ENCODE measurements at regions not wholly inside any gene's neighbourhood (a gene's known extent, or its start where the extent isn't known, plus 50 kb on each side); places are given as distances from the start of the nearest gene placed in this dataset.

DNA sequence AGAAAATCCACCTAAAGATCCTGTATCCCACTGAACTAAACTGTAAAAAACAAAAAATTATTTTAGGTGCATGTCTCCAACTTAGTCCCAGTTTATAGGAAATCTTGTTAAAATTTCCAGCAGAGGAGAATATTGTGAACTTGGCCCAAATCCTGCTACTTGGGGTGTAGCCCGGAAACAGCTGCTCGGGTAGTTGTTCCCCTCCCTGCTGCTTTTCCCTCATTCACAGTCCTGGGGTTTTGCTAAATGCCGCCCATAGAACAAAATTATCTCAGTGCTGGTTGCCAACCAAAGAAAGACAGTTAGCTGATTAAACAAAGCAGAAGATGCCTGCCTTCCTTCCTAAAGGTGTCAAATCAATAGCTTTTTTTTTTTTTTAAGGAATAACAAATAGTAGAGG is 330.5 kb upstream of the KLF12 start:
- Histone ChIP-seq H3K4me1 (ENCODE audit: control insufficient read depth, insufficient read depth, low read length) (no peaks in the 10 kb centered on the region), H3K36me3 (ENCODE audit: control insufficient read depth, insufficient read depth, low read length) (no peaks in the 10 kb centered on the region), H3K4me3 (ENCODE audit: low read length) (no peak overlapping the region), H3K27me3 (ENCODE audit: control insufficient read depth, insufficient read depth, low read length) (no peaks in the 10 kb centered on the region), H3K9me3 (ENCODE audit: control insufficient read depth, insufficient read depth, low read length) (no peaks in the 10 kb centered on the region), H3K27ac (ENCODE audit: low read length) (no peak overlapping the region)
- ATAC-seq (no peak), DNase-seq (no peak)
- TF ChIP-seq, protein P1, sequence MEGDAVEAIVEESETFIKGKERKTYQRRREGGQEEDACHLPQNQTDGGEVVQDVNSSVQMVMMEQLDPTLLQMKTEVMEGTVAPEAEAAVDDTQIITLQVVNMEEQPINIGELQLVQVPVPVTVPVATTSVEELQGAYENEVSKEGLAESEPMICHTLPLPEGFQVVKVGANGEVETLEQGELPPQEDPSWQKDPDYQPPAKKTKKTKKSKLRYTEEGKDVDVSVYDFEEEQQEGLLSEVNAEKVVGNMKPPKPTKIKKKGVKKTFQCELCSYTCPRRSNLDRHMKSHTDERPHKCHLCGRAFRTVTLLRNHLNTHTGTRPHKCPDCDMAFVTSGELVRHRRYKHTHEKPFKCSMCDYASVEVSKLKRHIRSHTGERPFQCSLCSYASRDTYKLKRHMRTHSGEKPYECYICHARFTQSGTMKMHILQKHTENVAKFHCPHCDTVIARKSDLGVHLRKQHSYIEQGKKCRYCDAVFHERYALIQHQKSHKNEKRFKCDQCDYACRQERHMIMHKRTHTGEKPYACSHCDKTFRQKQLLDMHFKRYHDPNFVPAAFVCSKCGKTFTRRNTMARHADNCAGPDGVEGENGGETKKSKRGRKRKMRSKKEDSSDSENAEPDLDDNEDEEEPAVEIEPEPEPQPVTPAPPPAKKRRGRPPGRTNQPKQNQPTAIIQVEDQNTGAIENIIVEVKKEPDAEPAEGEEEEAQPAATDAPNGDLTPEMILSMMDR (IDR thresholded peaks at IDR 0.05), result no peak
- Mint-ChIP-seq H3K27ac (no peak overlapping the region), H3K4me3 (no peak overlapping the region), H3K9me3 (no peaks in the 10 kb centered on the region), H3K36me3 (no peaks in the 10 kb centered on the region), H3K4me1 (no peaks in the 10 kb centered on the region), H3K27me3 (ENCODE audit: low read depth in 2 of 2) (peaks cover 22 to 41% of the 10 kb centered on the region in 2 donors)
- WGBS (ENCODE audit: insufficient coverage), result 84% methylated on average over 3 of the region's 3 CpGs
- intact Hi-C loops (cut with micrococcal nuclease), result no loop called here

DNA sequence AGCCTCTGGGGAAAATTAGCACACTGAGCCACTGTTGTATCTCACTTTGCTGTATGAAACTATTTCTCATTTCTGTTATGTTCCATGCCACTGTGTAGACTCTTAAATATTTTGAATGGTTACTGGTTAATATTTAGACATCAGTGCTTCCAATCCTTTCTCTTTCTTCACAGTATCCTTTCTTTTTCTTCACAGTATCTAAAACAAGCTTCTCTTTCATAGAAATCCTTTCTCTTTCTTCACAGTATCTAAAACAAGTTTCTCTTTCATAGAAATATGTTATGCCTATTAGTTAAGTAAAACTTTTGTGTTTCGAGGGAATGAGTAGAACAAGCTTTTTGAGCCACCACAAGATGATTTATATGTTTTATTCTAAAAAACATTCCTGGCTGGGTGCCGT is 326.8 kb upstream of the KLF12 start:
- no peak for DNase-seq
- ATAC-seq, result no peak
- no peaks in the 10 kb centered on the region for H3K27me3 ChIP-seq (ENCODE audit: control insufficient read depth, insufficient read depth, low read length)
- H3K36me3 Mint-ChIP-seq, result no peaks in the 10 kb centered on the region
- 100% methylated on average over 1 of the region's 2 CpGs for WGBS (ENCODE audit: insufficient coverage)
- no peaks in the 10 kb centered on the region for H3K9me3 ChIP-seq (ENCODE audit: control insufficient read depth, insufficient read depth, low read length)
- H3K4me3 ChIP-seq (ENCODE audit: low read length), result no peak overlapping the region
- H3K27ac ChIP-seq (ENCODE audit: low read length), result no peak overlapping the region
- intact Hi-C loops (cut with micrococcal nuclease), result no loop called here
- peaks cover 16 to 32% of the 10 kb centered on the region in 2 donors for H3K27me3 Mint-ChIP-seq (ENCODE audit: low read depth in 2 of 2)
- no peak overlapping the region for H3K4me3 Mint-ChIP-seq
- H3K9me3 Mint-ChIP-seq, result no peaks in the 10 kb centered on the region
- TF ChIP-seq, protein P1 (IDR thresholded peaks at IDR 0.05), result no peak
- no peaks in the 10 kb centered on the region for H3K4me1 Mint-ChIP-seq
- H3K4me1 ChIP-seq (ENCODE audit: control insufficient read depth, insufficient read depth, low read length), result no peaks in the 10 kb centered on the region
- no peak overlapping the region for H3K27ac Mint-ChIP-seq
- no peaks in the 10 kb centered on the region for H3K36me3 ChIP-seq (ENCODE audit: control insufficient read depth, insufficient read depth, low read length)

DNA sequence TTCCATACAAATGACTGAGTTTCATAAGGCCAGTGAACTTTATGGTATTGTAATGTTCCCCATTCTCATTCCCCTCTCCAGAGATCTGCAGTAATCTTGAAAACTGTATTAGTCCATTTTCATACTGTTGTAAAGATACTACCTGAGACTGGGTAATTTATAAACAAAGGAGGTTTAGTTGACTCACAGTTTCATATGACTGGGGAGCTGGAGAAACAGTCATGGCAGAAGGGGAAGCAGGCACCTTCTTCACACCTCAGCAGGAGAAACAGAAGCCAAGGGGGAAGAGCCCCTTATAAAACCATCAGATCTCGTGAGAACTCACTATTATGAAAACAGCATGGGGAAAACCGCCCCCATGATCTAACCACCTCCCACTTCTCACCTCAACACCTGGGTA is 318.7 kb upstream of the KLF12 start:
- Histone ChIP-seq H3K9me3 (ENCODE audit: control insufficient read depth, insufficient read depth, low read length) (no peaks in the 10 kb centered on the region), H3K27ac (ENCODE audit: low read length) (no peak overlapping the region), H3K36me3 (ENCODE audit: control insufficient read depth, insufficient read depth, low read length) (no peaks in the 10 kb centered on the region), H3K4me1 (ENCODE audit: control insufficient read depth, insufficient read depth, low read length) (no peaks in the 10 kb centered on the region), H3K4me3 (ENCODE audit: low read length) (no peak overlapping the region), H3K27me3 (ENCODE audit: control insufficient read depth, insufficient read depth, low read length) (no peaks in the 10 kb centered on the region)
- intact Hi-C loops (cut with micrococcal nuclease), result no loop called here
- ATAC-seq (no peak), DNase-seq (no peak)
- Mint-ChIP-seq H3K4me1 (no peaks in the 10 kb centered on the region), H3K9me3 (no peaks in the 10 kb centered on the region), H3K4me3 (no peak overlapping the region), H3K27ac (no peak overlapping the region), H3K36me3 (no peaks in the 10 kb centered on the region), H3K27me3 (ENCODE audit: low read depth in 2 of 2) (peaks cover 23 to 70% of the 10 kb centered on the region in 2 donors)
- TF ChIP-seq, protein P1 (IDR thresholded peaks at IDR 0.05), result no peak
- no CpG with 5 or more reads among the region's 2 CpGs for WGBS (ENCODE audit: insufficient coverage)

- TF ChIP-seq, protein P1 (IDR thresholded peaks at IDR 0.05), result no peak
- H3K4me1 Mint-ChIP-seq, result no peaks in the 10 kb centered on the region
- Histone ChIP-seq H3K9me3 (ENCODE audit: control insufficient read depth, insufficient read depth, low read length) (no peaks in the 10 kb centered on the region), H3K27ac (ENCODE audit: low read length) (no peak overlapping the region), H3K27me3 (ENCODE audit: control insufficient read depth, insufficient read depth, low read length) (no peaks in the 10 kb centered on the region), H3K36me3 (ENCODE audit: control insufficient read depth, insufficient read depth, low read length) (no peaks in the 10 kb centered on the region), H3K4me1 (ENCODE audit: control insufficient read depth, insufficient read depth, low read length) (no peaks in the 10 kb centered on the region), H3K4me3 (ENCODE audit: low read length) (no peak overlapping the region)
- H3K36me3 Mint-ChIP-seq, result no peaks in the 10 kb centered on the region
- intact Hi-C loops (cut with micrococcal nuclease), result no loop called here
- DNase-seq, result no peak
- no peaks in the 10 kb centered on the region for H3K9me3 Mint-ChIP-seq
- 82% methylated on average over 2 of the region's 2 CpGs for WGBS (ENCODE audit: insufficient coverage)
- no peak overlapping the region for H3K4me3 Mint-ChIP-seq
- ATAC-seq, result no peak
- H3K27ac Mint-ChIP-seq, result no peak overlapping the region
- H3K27me3 Mint-ChIP-seq (ENCODE audit: low read depth in 2 of 2), result peaks cover 21 to 74% of the 10 kb centered on the region in 2 donors
Observed at GRCh38 chr13:74452176-74452575, 318.0 kb upstream of the KLF12 start.
